OCI-LY3 (cell line): ENCODE measurements at regions not wholly inside any gene's neighbourhood (a gene's known extent, or its start where the extent isn't known, plus 50 kb on each side); places are given as distances from the start of the nearest gene placed in this dataset.

Source experiments
- H2AFZ ChIP-seq: fragments of 200-600, 300-600 bp; shearing (Covaris generic); 2 replicates; pipeline ENCODE4 v1.6.0; 2014; ENCODE audit warnings: antibody characterized with exemption, low read depth, low read length
- H3K27ac ChIP-seq: fragments of 200-600, 300-600 bp; sonication (generic); 2 replicates; pipeline ENCODE4 v1.5.1; 2014; ENCODE audit warnings: mild to moderate bottlenecking, low read length, moderate library complexity, mixed read lengths
- H3K27me3 ChIP-seq: fragments of 200-600, 300-600 bp; sonication (generic); 2 replicates; pipeline ENCODE4 v1.6.1; 2014; ENCODE audit warnings: low read depth, low read length, mixed read lengths
- H3K36me3 ChIP-seq: fragments of 200-600, 300-600 bp; sonication (generic); replicated peaks from 2 replicates; pipeline ENCODE3; 2014; ENCODE audit warnings: low read depth, low read length, mixed read lengths
- H3K4me1 ChIP-seq: fragments of 300-600, 200-600 bp; sonication (generic); 2 replicates; pipeline ENCODE4 v1.6.1; 2014; ENCODE audit warnings: low read length, mixed read lengths
- H3K4me2 ChIP-seq: fragments of 200-600, 300-600 bp; sonication (generic); 2 replicates; pipeline ENCODE4 v1.6.1; 2014; ENCODE audit warnings: low read length, mixed read lengths
- H3K4me3 ChIP-seq: fragments of 300-600, 200-600 bp; sonication (generic); 2 replicates; pipeline ENCODE4 v1.5.1; 2014; ENCODE audit warnings: antibody characterized with exemption, mild to moderate bottlenecking, low read length, moderate library complexity
- H3K79me2 ChIP-seq: fragments of 300-600, 200-600 bp; shearing (Covaris generic); 2 replicates; pipeline ENCODE4 v1.6.1; 2014; ENCODE audit warnings: mild to moderate bottlenecking, low read length, mixed read lengths
- H3K9ac ChIP-seq: fragments of 300-600, 200-600 bp; shearing (Covaris generic); 2 replicates; pipeline ENCODE4 v1.6.0; 2014; ENCODE audit warnings: mild to moderate bottlenecking, low read length, moderate library complexity
- H3K9me3 ChIP-seq: fragments of 200-600, 300-600 bp; shearing (Covaris generic); 2 replicates; pipeline ENCODE4 v1.6.1; 2014; ENCODE audit warnings: low read length, mixed read lengths; ENCODE audit not compliant: insufficient read depth
- H4K20me1 ChIP-seq: fragments of 200-600, 300-600 bp; sonication (generic); 2 replicates; pipeline ENCODE4 v1.6.1; 2016; ENCODE audit warnings: low read length, mixed read lengths; ENCODE audit not compliant: insufficient read depth
- CTCF ChIP-seq: fragments of 200-600, 300-600 bp; sonication (generic); IDR thresholded peaks from 2 replicates; pipeline ENCODE4 v1.5.1; 2014; ENCODE audit warnings: antibody characterized with exemption, low read length, low read depth
- EZH2phosphoT487 ChIP-seq: fragments of 200-600 bp; shearing (Covaris generic); IDR thresholded peaks from 2 replicates; pipeline ENCODE4 v1.6.1; 2018; ENCODE audit warnings: antibody characterized with exemption, mixed run types, low read depth

GRCh38 chr5:57658018-57658417 lies 175.4 kb upstream of the ACTBL2 start:
- Histone ChIP-seq H4K20me1 (no peaks in the 10 kb centered on the region), H3K36me3 (no peaks in the 10 kb centered on the region), H3K4me2 (no peak overlapping the region), H3K79me2 (no peaks in the 10 kb centered on the region), H3K9me3 (no peaks in the 10 kb centered on the region), H3K4me3 (no peak overlapping the region), H3K27ac (no peak overlapping the region), H3K4me1 (no peaks in the 10 kb centered on the region), H2AFZ (no peak overlapping the region), H3K27me3 (no peaks in the 10 kb centered on the region), H3K9ac (no peak overlapping the region)
- TF ChIP-seq EZH2phosphoT487 (no peak), CTCF (no peak)

DNA sequence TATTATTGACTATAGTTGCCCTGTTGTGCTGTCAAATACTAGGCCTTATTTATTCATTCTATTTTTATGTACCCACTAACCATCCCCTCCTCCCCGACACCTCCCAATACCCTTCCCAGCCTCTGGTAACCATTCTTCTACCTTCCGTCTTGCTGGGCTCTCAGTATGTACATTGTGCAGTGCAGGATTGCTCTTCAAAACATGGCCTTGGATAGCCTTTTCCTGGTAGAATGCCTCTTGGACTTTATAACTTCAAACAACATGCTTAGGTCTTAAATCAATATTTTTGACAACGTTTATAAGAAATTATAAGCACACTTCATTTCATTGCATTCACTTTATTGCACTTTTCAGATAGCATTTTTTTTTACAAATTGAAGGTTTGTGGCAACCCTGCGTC lies 172.6 kb upstream of the ACTBL2 start:
- no peaks in the 10 kb centered on the region for H3K4me1 ChIP-seq
- H3K4me2 ChIP-seq = no peak overlapping the region
- H2AFZ ChIP-seq = no peak overlapping the region
- TF ChIP-seq CTCF (no peak), EZH2phosphoT487 (no peak)
- no peaks in the 10 kb centered on the region for H3K9me3 ChIP-seq
- no peaks in the 10 kb centered on the region for H4K20me1 ChIP-seq
- no peaks in the 10 kb centered on the region for H3K36me3 ChIP-seq
- H3K4me3 ChIP-seq = no peak overlapping the region
- H3K27ac ChIP-seq = no peak overlapping the region
- no peaks in the 10 kb centered on the region for H3K79me2 ChIP-seq
- H3K9ac ChIP-seq = no peak overlapping the region
- no peaks in the 10 kb centered on the region for H3K27me3 ChIP-seq

DNA sequence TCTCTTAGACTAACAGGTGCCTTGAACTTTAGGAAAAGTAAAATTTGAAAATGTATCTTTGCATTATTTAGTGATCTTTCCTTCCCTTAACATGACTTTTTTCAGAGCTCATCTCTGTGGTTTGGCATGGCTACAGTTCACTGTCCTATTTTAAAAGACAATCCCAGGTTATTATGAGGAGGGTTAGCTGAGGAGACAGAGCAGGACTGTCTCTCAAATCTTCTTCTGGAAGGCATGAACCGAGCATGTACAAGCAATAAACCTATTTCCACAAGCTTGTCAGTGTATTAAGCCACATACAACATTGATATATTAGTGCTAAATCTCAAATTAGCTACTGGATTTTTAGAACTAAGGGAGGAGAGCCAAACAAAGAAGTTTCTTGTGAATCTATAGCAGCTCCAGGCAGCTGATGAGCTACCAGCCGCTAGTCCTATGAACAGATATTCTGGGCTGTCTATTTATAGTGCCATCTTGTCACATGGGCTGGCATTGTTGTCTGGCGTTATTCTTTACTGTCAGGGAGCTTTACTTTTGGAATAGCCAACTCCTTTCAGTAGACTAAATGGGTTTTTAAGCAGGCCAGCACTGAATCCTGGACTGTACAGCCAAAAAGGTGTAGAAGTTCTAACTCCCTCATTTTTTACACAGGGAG lies 171.2 kb upstream of the ACTBL2 start:
- Histone ChIP-seq H2AFZ (no peak overlapping the region), H3K27ac (no peak overlapping the region), H3K4me2 (no peak overlapping the region), H3K27me3 (no peaks in the 10 kb centered on the region), H3K9ac (no peak overlapping the region), H3K4me3 (no peak overlapping the region), H3K79me2 (no peaks in the 10 kb centered on the region), H3K36me3 (no peaks in the 10 kb centered on the region), H3K9me3 (no peaks in the 10 kb centered on the region), H3K4me1 (no peaks in the 10 kb centered on the region), H4K20me1 (no peaks in the 10 kb centered on the region)
- TF ChIP-seq EZH2phosphoT487 = no peak
- no peak for TF ChIP-seq CTCF

GRCh38 chr5:57651127-57651526 lies 168.5 kb upstream of the ACTBL2 start:
- Histone ChIP-seq H3K9ac (no peak overlapping the region), H3K9me3 (no peaks in the 10 kb centered on the region), H3K36me3 (no peaks in the 10 kb centered on the region), H3K4me1 (no peaks in the 10 kb centered on the region), H2AFZ (no peak overlapping the region), H3K79me2 (no peaks in the 10 kb centered on the region), H3K27ac (no peak overlapping the region), H3K27me3 (no peaks in the 10 kb centered on the region), H3K4me3 (no peak overlapping the region), H3K4me2 (no peak overlapping the region), H4K20me1 (no peaks in the 10 kb centered on the region)
- TF ChIP-seq CTCF (no peak), EZH2phosphoT487 (no peak)
